ENCODE measurements at regions not wholly inside any gene's neighbourhood (a gene's known extent, or its start where the extent isn't known, plus 50 kb on each side); places are given as distances from the start of the nearest gene placed in this dataset.

- no peaks in the 10 kb centered on the region for H3K36me3 Mint-ChIP-seq
- no peaks in the 10 kb centered on the region for H3K9me3 ChIP-seq
- no peak for ATAC-seq (replicated peaks in 1 of 4)
- peaks cover 17 to 22% of the 10 kb centered on the region in 2 donors for H3K27me3 Mint-ChIP-seq
- no peak for DNase-seq
- H3K4me3 ChIP-seq (ENCODE audit: control insufficient read depth in 1 of 2, extremely low read depth in 1 of 2, low read length in 1 of 2) = no peak overlapping the region
- no peak overlapping the region for H3K27ac ChIP-seq (ENCODE audit: low read length)
- no peak overlapping the region for H3K4me3 Mint-ChIP-seq
- POLR2A ChIA-PET = no interaction called here
- no peaks in the 10 kb centered on the region for H3K4me1 Mint-ChIP-seq
- H3K9me3 Mint-ChIP-seq = peaks cover 0 to 8% (median 0%) of the 10 kb centered on the region in 3 donors
- no peaks in the 10 kb centered on the region for H3K4me1 ChIP-seq (ENCODE audit: control insufficient read depth in 1 of 2, extremely low read depth in 1 of 2, insufficient read depth in 2 of 2, low read length in 2 of 2)
- no peaks in the 10 kb centered on the region for H3K36me3 ChIP-seq (ENCODE audit: control insufficient read depth in 2 of 2, extremely low read depth in 1 of 2, insufficient read depth in 1 of 2, low read length in 1 of 2)
- CTCF ChIA-PET = no interaction called here
- H3K27ac Mint-ChIP-seq = no peak overlapping the region
- 82% methylated on average over 10 of the region's 14 CpGs for WGBS (ENCODE audit: insufficient coverage)
- H3K27me3 ChIP-seq (replicated peaks in 1 of 2; ENCODE audit: control insufficient read depth in 2 of 2, extremely low read depth in 1 of 2, insufficient read depth in 2 of 2, low read length in 1 of 2) = peaks cover 0 to 20% of the 10 kb centered on the region in 2 experiments
Observed at GRCh38 chr6:168148231-168148849, 69.3 kb upstream of the FRMD1 start.

GRCh38 chr6:168147205-168147738, 68.3 kb upstream of the FRMD1 start:
- WGBS (ENCODE audit: insufficient coverage) = no CpG with 5 or more reads among the region's 4 CpGs

GRCh38 chr6:168145747-168146596, 67.0 kb upstream of the FRMD1 start:
- no peak overlapping the region for H3K27ac ChIP-seq (ENCODE audit: low read length)
- CTCF ChIA-PET = no interaction called here
- no peaks in the 10 kb centered on the region for H3K9me3 ChIP-seq
- DNase-seq = no peak
- H3K4me1 Mint-ChIP-seq = no peaks in the 10 kb centered on the region
- no peaks in the 10 kb centered on the region for H3K4me1 ChIP-seq (ENCODE audit: control insufficient read depth in 1 of 2, extremely low read depth in 1 of 2, insufficient read depth in 2 of 2, low read length in 2 of 2)
- H3K27ac Mint-ChIP-seq = no peak overlapping the region
- 81% methylated on average over 10 of the region's 12 CpGs for WGBS (ENCODE audit: insufficient coverage)
- H3K36me3 ChIP-seq (ENCODE audit: control insufficient read depth in 2 of 2, extremely low read depth in 1 of 2, insufficient read depth in 1 of 2, low read length in 1 of 2) = no peaks in the 10 kb centered on the region
- H3K27me3 ChIP-seq (replicated peaks in 1 of 2; ENCODE audit: control insufficient read depth in 2 of 2, extremely low read depth in 1 of 2, insufficient read depth in 2 of 2, low read length in 1 of 2) = peaks cover 0 to 20% of the 10 kb centered on the region in 2 experiments
- H3K4me3 ChIP-seq (ENCODE audit: control insufficient read depth in 1 of 2, extremely low read depth in 1 of 2, low read length in 1 of 2) = no peak overlapping the region
- no peak overlapping the region for H3K4me3 Mint-ChIP-seq
- H3K36me3 Mint-ChIP-seq = no peaks in the 10 kb centered on the region
- peaks cover 0 to 8% (median 0%) of the 10 kb centered on the region in 3 donors for H3K9me3 Mint-ChIP-seq
- ATAC-seq (replicated peaks in 1 of 4) = no peak
- POLR2A ChIA-PET = no interaction called here
- peaks cover 17 to 22% of the 10 kb centered on the region in 2 donors for H3K27me3 Mint-ChIP-seq

More at GRCh38 chr6:168147205-168147738, 68.3 kb upstream of the FRMD1 start:
- H3K36me3 Mint-ChIP-seq = no peaks in the 10 kb centered on the region
- no peaks in the 10 kb centered on the region for H3K4me1 Mint-ChIP-seq
- peaks cover 17 to 22% of the 10 kb centered on the region in 2 donors for H3K27me3 Mint-ChIP-seq
- H3K4me3 Mint-ChIP-seq = no peak overlapping the region
- ChIA-PET POLR2A (no interaction called here), CTCF (no interaction called here)
- no peaks in the 10 kb centered on the region for H3K4me1 ChIP-seq (ENCODE audit: control insufficient read depth in 1 of 2, extremely low read depth in 1 of 2, insufficient read depth in 2 of 2, low read length in 2 of 2)
- peaks cover 0 to 8% (median 0%) of the 10 kb centered on the region in 3 donors for H3K9me3 Mint-ChIP-seq
- no peak overlapping the region for H3K27ac ChIP-seq (ENCODE audit: low read length)
- no peak for DNase-seq
- H3K36me3 ChIP-seq (ENCODE audit: control insufficient read depth in 2 of 2, extremely low read depth in 1 of 2, insufficient read depth in 1 of 2, low read length in 1 of 2) = no peaks in the 10 kb centered on the region
- no peaks in the 10 kb centered on the region for H3K9me3 ChIP-seq
- H3K27me3 ChIP-seq (replicated peaks in 1 of 2; ENCODE audit: control insufficient read depth in 2 of 2, extremely low read depth in 1 of 2, insufficient read depth in 2 of 2, low read length in 1 of 2) = peaks cover 0 to 20% of the 10 kb centered on the region in 2 experiments
- ATAC-seq (replicated peaks in 1 of 4) = no peak
- no peak overlapping the region for H3K27ac Mint-ChIP-seq
- H3K4me3 ChIP-seq (ENCODE audit: control insufficient read depth in 1 of 2, extremely low read depth in 1 of 2, low read length in 1 of 2) = no peak overlapping the region

- Mint-ChIP-seq H3K4me1 (no peaks in the 10 kb centered on the region), H3K4me3 (no peak overlapping the region), H3K9me3 (peaks cover 0 to 3% (median 0%) of the 10 kb centered on the region in 3 donors), H3K27ac (no peak overlapping the region), H3K27me3 (peaks cover 6 to 10% of the 10 kb centered on the region in 2 donors), H3K36me3 (no peaks in the 10 kb centered on the region)
- Histone ChIP-seq H3K9me3 (no peaks in the 10 kb centered on the region), H3K27ac (ENCODE audit: low read length) (no peak overlapping the region), H3K36me3 (ENCODE audit: control insufficient read depth in 2 of 2, extremely low read depth in 1 of 2, insufficient read depth in 1 of 2, low read length in 1 of 2) (no peaks in the 10 kb centered on the region), H3K27me3 (replicated peaks in 1 of 2; ENCODE audit: control insufficient read depth in 2 of 2, extremely low read depth in 1 of 2, insufficient read depth in 2 of 2, low read length in 1 of 2) (peaks cover 0 to 8% of the 10 kb centered on the region in 2 experiments), H3K4me3 (ENCODE audit: control insufficient read depth in 1 of 2, extremely low read depth in 1 of 2, low read length in 1 of 2) (no peak overlapping the region), H3K4me1 (ENCODE audit: control insufficient read depth in 1 of 2, extremely low read depth in 1 of 2, insufficient read depth in 2 of 2, low read length in 2 of 2) (no peaks in the 10 kb centered on the region)
- ChIA-PET CTCF (no interaction called here), POLR2A (no interaction called here)
- DNase-seq (no peak), ATAC-seq (replicated peaks in 1 of 4) (no peak)
- WGBS (ENCODE audit: insufficient coverage) = 93% methylated on average over 3 of the region's 4 CpGs
Observed at GRCh38 chr6:168139121-168139520, 60.1 kb upstream of the FRMD1 start.

GRCh38 chr6:168138436-168138835, 59.4 kb upstream of the FRMD1 start:
- POLR2A ChIA-PET = no interaction called here
- Mint-ChIP-seq H3K4me1 (no peaks in the 10 kb centered on the region), H3K36me3 (no peaks in the 10 kb centered on the region), H3K4me3 (no peak overlapping the region), H3K27me3 (peaks cover 6 to 9% of the 10 kb centered on the region in 2 donors), H3K9me3 (peaks cover 0 to 3% (median 0%) of the 10 kb centered on the region in 3 donors), H3K27ac (no peak overlapping the region)
- ATAC-seq (replicated peaks in 1 of 4) (no peak), DNase-seq (no peak)
- H3K27ac ChIP-seq (ENCODE audit: low read length) = no peak overlapping the region
- 74% methylated on average over 4 of the region's 6 CpGs for WGBS (ENCODE audit: insufficient coverage)
- H3K9me3 ChIP-seq = no peaks in the 10 kb centered on the region
- H3K4me3 ChIP-seq (ENCODE audit: control insufficient read depth in 1 of 2, extremely low read depth in 1 of 2, low read length in 1 of 2) = no peak overlapping the region
- no peaks in the 10 kb centered on the region for H3K4me1 ChIP-seq (ENCODE audit: control insufficient read depth in 1 of 2, extremely low read depth in 1 of 2, insufficient read depth in 2 of 2, low read length in 2 of 2)
- peaks cover 0 to 14% of the 10 kb centered on the region in 2 experiments for H3K27me3 ChIP-seq (replicated peaks in 1 of 2; ENCODE audit: control insufficient read depth in 2 of 2, extremely low read depth in 1 of 2, insufficient read depth in 2 of 2, low read length in 1 of 2)
- CTCF ChIA-PET = no interaction called here
- H3K36me3 ChIP-seq (ENCODE audit: control insufficient read depth in 2 of 2, extremely low read depth in 1 of 2, insufficient read depth in 1 of 2, low read length in 1 of 2) = no peaks in the 10 kb centered on the region

GRCh38 chr6:168137024-168137423, 58.0 kb upstream of the FRMD1 start:
- H3K36me3 Mint-ChIP-seq = no peaks in the 10 kb centered on the region
- Histone ChIP-seq H3K27me3 (replicated peaks in 1 of 2; ENCODE audit: control insufficient read depth in 2 of 2, extremely low read depth in 1 of 2, insufficient read depth in 2 of 2, low read length in 1 of 2) (peaks cover 3 to 28% of the 10 kb centered on the region in 2 experiments), H3K36me3 (ENCODE audit: control insufficient read depth in 2 of 2, extremely low read depth in 1 of 2, insufficient read depth in 1 of 2, low read length in 1 of 2) (no peaks in the 10 kb centered on the region), H3K27ac (ENCODE audit: low read length) (no peak overlapping the region), H3K4me3 (ENCODE audit: control insufficient read depth in 1 of 2, extremely low read depth in 1 of 2, low read length in 1 of 2) (no peak overlapping the region), H3K4me1 (ENCODE audit: control insufficient read depth in 1 of 2, extremely low read depth in 1 of 2, insufficient read depth in 2 of 2, low read length in 2 of 2) (no peaks in the 10 kb centered on the region), H3K9me3 (no peaks in the 10 kb centered on the region)
- H3K27ac Mint-ChIP-seq = no peak overlapping the region
- H3K4me1 Mint-ChIP-seq = no peaks in the 10 kb centered on the region
- ChIA-PET POLR2A (no interaction called here), CTCF (no interaction called here)
- H3K4me3 Mint-ChIP-seq = no peak overlapping the region
- DNase-seq = no peak
- WGBS (ENCODE audit: insufficient coverage) = 93% methylated on average over 9 of the region's 9 CpGs
- peaks cover 0 to 3% (median 0%) of the 10 kb centered on the region in 3 donors for H3K9me3 Mint-ChIP-seq
- ATAC-seq (replicated peaks in 1 of 4) = no peak
- peaks cover 8 to 9% of the 10 kb centered on the region in 2 donors for H3K27me3 Mint-ChIP-seq

Data from T-cell (primary cell).